HG03060 (cell line): ENCODE measurements at regions not wholly inside any gene's neighbourhood (a gene's known extent, or its start where the extent isn't known, plus 50 kb on each side); places are given as distances from the start of the nearest gene placed in this dataset.

Experiments
- ATAC-seq: cut with Tn5 transposase; IDR thresholded peaks from one replicate; pipeline ENCODE4 v1.9.1; 2021; ENCODE audit warnings: low read depth, moderate number of reproducible peaks; ENCODE audit not compliant: unreplicated experiment

- no peak for ATAC-seq
Observed at GRCh38 chr3:117532268-117532667, 822.7 kb downstream of the TUSC7 start.

GRCh38 chr3:117534138-117534537, 824.6 kb downstream of the TUSC7 start:
- ATAC-seq: no peak

- no peak for ATAC-seq
Observed at GRCh38 chr3:117536006-117536405, 826.4 kb downstream of the TUSC7 start.

- ATAC-seq: no peak
Observed at GRCh38 chr3:117537949-117538348, 828.4 kb downstream of the TUSC7 start.

- ATAC-seq: no peak
Observed at GRCh38 chr3:117539729-117540128, 830.1 kb downstream of the TUSC7 start.

- ATAC-seq: no peak
Observed at GRCh38 chr3:117540597-117540996, 831.0 kb downstream of the TUSC7 start.

GRCh38 chr3:117541721-117542120, 832.1 kb downstream of the TUSC7 start:
- no peak for ATAC-seq

GRCh38 chr3:117543521-117543920, 833.9 kb downstream of the TUSC7 start:
- no peak for ATAC-seq

- ATAC-seq: no peak
Observed at GRCh38 chr3:117545484-117545883, 835.9 kb downstream of the TUSC7 start.

GRCh38 chr3:117547956-117548550, 838.5 kb downstream of the TUSC7 start:
- ATAC-seq: no peak

GRCh38 chr3:117548600-117548999, 839.0 kb downstream of the TUSC7 start:
- ATAC-seq: no peak

- ATAC-seq: no peak
Observed at GRCh38 chr3:117549716-117550115, 840.1 kb downstream of the TUSC7 start.

GRCh38 chr3:117550766-117551165, 841.2 kb downstream of the TUSC7 start:
- ATAC-seq: no peak

- peak; percentile 98 for ATAC-seq
Observed at GRCh38 chr3:117553461-117553860, 843.9 kb downstream of the TUSC7 start.

- no peak for ATAC-seq
Observed at GRCh38 chr3:117556646-117557407, 847.2 kb downstream of the TUSC7 start.

- no peak for ATAC-seq
Observed at GRCh38 chr3:117557464-117558090, 848.0 kb downstream of the TUSC7 start.

GRCh38 chr3:117558681-117559080, 849.1 kb downstream of the TUSC7 start:
- no peak for ATAC-seq

GRCh38 chr3:117562000-117562399, 852.4 kb downstream of the TUSC7 start:
- no peak for ATAC-seq

- ATAC-seq: no peak
Observed at GRCh38 chr3:117563063-117563462, 853.5 kb downstream of the TUSC7 start.

GRCh38 chr3:117565777-117566176, 856.2 kb downstream of the TUSC7 start:
- ATAC-seq: no peak

- ATAC-seq: no peak
Observed at GRCh38 chr3:117566926-117567325, 857.3 kb downstream of the TUSC7 start.

- ATAC-seq: no peak
Observed at GRCh38 chr3:117567382-117567781, 857.8 kb downstream of the TUSC7 start.
